Erythroblast (primary cell): ENCODE measurements at regions not wholly inside any gene's neighbourhood (a gene's known extent, or its start where the extent isn't known, plus 50 kb on each side); places are given as distances from the start of the nearest gene placed in this dataset.

Experiments used
- GATA1 ChIP-seq: IDR thresholded peaks from 2 replicates; pipeline ENCODE4 v1.6.1; 2011; ENCODE audit warnings: low read depth, mild to moderate bottlenecking, control low read depth, low read length, moderate library complexity
- POLR2A ChIP-seq: IDR thresholded peaks from 2 replicates; pipeline ENCODE4 v1.6.1; 2011; ENCODE audit warnings: mild to moderate bottlenecking, low read length

- TF ChIP-seq POLR2A (no peak), GATA1 (no peak)
These were observed 114.1 kb upstream of the HDAC4 start for GRCh38 chr2:239514754-239515530.
